Activated CD4-positive, alpha-beta T cell treated with anti-CD3 and anti-CD28 coated beads, Interleukin-2, amount 50 U/mL, for 4 hours (primary cell): ENCODE measurements at regions not wholly inside any gene's neighbourhood (a gene's known extent, or its start where the extent isn't known, plus 50 kb on each side); places are given as distances from the start of the nearest gene placed in this dataset.

Experiments
- DNase-seq, 2 experiments: peaks; one replicate each; pipeline ENCODE4 v3.0.0-alpha.2; 2020

DNA sequence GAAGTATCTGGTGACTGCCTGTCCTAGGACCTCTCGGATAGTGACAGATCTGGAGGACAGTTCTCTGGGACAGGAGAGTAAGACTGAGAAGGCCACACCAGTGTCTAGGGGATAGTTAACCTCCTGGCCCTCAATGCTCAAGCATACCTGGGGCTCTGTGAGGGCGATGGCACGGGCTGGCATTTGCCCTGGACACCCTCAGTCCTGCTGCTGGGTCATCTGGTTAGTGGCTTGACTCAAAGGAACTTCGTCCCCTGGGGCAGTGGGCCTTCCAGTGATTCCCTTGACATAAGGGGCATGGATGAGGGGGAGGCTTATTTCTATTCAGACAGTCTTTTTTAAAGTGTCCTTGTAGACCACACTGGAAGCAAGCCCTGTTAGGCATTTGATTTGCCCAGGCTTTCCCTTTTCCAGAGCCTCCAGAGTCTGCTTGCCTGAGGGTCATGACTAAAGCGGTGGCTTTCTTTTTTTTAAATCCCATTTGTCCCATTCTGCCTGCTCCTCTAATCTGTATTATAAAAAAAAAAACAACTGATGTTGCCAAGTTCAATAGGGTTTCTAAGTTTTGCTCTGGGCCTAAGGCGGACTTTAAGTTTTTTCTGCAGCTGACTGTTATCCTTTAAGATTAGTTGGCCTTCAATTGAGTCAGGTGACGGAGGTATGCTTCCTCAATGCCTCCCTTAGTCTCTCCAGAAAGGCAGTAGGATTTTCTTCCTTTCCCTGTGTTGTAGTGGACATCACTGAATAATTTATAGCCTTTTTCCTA is 2083.5 kb upstream of the C9orf72 start:
- no peak for DNase-seq

GRCh38 chr9:29657821-29658220 is 2084.5 kb upstream of the C9orf72 start:
- no peak for DNase-seq

DNA sequence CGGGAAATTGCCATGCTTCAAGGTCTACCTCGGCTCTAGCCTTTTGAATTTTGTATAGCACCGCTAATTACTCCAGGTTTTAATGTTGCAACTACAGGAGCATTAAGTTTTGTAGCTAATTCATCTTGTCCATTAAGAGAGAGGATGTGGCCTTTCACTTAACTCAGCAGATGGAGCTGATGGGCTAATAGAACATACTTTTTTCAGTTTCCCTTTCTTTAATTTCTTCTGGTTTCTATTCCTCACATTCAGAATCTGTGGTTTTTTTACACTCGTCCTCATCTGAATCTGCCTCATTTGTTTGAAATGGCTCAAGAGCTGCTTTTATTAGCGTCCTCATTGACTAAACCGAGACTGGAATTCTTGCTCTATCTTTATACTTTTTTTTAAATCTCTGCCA is 2085.7 kb upstream of the C9orf72 start:
- no peak for DNase-seq

DNA sequence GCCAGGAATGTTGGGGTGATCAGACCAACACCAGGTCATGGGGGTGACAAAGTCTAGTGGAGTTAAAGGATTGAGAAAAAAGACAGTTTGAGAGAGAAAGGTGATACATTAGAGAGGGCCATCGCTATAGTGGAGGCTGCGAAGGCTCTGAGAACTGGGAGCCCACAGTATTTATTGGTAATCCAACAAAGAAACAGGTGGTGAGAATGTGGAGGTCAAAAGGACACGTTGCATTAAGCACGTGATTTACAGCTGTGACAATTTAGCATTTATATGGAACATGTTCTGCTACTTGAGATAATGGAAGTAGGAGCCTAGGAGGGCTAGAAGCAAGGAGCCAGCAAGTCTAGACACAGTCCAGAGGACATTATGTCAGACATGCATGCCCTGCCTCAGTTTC is 2086.5 kb upstream of the C9orf72 start:
- DNase-seq, result no peak

- no peak for DNase-seq
These were observed 2095.5 kb upstream of the C9orf72 start for GRCh38 chr9:29668732-29669131.

- DNase-seq, result no peak
These were observed 2096.3 kb upstream of the C9orf72 start for GRCh38 chr9:29669613-29670012.

GRCh38 chr9:29685531-29685930 is 2112.2 kb upstream of the C9orf72 start:
- DNase-seq, result no peak

DNA sequence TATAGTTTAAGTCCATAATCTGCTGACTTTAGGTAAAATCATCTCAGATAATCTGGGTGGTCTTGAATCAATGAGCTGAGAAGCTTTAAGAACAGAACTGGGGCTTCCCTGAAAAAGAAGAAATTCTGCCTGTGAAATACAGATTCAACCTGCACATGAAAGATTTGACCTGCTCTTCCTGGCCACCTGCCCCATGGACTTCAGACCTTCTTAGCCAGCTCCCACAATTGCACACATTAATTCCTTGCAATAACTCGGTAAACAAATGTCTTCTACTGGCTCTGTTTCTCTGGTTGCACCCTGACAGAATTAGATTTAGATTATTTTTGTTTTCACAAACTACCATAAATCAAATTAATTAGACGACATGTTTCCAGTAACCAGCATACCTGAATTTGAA is 2117.9 kb upstream of the C9orf72 start:
- DNase-seq, result no peak

DNA sequence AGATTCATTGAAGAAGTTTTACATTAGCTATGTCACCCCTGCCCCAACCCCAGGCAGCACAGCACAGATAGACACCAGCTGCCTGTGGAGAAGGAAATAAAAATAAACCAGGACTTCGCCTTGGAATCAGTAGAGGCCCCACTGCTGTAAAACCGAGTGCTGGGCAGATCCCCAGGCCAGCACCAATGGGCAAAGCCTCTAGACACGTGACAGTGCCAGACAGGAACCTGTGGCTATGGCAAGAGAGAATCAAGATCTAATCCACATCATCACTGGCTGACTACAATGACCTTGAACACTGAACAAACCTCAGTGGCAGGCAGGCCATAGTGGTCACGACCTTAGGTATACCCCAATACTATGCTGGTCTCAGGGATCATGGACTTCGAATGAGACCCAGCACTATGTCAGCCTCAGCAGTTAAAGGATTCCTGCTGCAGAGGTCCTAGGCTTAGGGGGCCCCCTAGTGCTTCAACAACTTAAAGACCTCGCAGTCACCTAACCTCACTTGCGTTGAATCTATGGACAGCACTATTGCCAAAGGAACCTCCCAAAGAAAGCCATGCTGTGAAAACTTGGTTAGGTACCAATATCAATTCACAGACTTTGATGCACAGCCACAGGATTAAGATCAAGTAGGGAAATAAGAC is 2118.6 kb upstream of the C9orf72 start:
- DNase-seq, result no peak

DNA sequence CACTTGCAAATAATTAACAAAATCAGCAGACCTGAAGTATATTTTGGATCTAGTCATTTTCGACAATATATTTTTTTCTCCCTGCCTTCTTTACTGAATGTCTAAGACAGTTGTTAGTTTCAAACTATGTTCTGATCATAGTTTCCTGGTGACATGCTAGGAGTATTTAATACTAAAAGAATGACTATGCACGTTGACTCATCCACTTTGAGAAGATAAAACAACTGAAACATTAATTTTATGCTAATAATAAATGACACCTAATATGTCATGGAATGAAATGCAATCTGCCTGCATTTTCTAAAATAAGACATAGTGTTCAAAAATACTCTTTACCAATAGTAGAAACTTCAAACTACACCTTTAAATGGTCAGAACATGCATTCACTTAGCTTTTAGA is 2123.7 kb upstream of the C9orf72 start:
- DNase-seq, result no peak

DNA sequence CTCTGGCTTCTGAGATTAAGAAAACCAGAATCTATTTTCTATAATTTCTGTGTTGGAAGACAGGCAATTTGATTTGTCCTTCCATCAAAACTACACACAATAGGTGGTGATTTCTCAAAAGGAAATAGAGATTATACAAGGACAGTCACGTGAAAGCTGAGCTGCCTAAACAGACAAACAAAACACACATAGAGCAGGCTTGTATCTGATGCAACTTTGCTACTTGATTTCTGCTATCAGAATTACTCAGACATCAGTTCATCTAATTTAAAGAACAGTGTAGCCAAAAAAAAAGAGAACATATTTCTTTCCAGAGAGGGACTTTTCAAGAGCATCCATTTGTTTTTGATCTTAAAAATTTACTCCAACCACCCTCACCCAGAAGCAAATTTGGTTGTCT is 2128.3 kb upstream of the C9orf72 start:
- DNase-seq, result no peak

DNA sequence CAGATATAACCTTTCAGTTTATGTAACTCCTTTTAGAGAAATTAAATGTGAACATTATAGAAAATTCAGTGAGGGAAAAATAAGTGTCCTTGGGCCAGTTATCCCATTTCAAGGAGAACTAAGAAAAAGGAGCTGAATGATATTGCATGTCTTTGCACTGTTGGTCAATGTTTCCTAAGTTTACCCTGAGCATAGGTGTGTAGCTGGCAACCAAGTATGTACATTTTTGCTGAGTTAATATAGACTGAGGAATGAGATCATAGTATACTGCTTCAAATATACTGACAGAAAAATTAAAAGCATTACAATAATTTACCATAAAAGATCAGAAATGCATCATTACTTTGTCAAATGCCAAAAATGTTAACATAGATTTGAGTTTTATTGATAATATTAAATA is 2128.7 kb upstream of the C9orf72 start:
- no peak for DNase-seq

DNA sequence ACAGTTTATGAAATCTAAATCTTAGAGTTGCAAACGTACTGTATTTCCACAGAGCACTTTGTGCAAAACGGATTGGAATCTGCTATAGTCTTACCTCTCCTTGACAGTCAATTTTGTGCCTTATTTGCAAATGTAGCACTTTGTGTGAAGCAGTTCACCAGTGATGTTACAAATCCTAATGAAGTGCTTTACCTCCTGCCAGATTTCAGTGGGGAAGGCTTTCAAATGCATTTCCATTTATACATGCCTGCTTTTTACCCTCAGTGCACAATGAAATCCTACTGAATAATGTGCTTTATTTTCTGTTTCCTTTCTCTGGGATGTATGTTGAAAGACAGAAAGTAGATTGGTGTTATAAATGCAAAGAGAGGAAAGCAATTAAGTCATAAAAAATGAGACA is 2141.6 kb upstream of the C9orf72 start:
- DNase-seq, result no peak

GRCh38 chr9:29717631-29718030 is 2144.3 kb upstream of the C9orf72 start:
- no peak for DNase-seq

DNA sequence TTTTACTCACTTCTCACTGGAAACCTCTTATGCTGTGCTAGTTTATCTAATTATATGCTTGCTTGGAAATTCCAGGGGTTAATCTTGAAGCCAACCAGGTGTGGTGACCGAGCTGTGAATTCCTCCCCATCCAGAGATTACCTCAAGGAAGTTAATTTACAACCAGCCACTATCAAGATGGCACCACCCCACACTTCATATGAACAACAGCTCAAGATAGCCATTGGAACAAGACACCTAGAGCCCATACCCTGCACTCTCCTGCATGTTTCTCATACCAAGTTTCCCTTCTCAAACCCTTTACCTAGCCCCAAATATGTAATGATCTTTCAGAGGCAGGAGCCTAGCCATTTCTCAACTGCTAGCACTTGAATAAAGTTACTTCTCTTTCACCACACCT is 2156.9 kb upstream of the C9orf72 start:
- no peak for DNase-seq

DNA sequence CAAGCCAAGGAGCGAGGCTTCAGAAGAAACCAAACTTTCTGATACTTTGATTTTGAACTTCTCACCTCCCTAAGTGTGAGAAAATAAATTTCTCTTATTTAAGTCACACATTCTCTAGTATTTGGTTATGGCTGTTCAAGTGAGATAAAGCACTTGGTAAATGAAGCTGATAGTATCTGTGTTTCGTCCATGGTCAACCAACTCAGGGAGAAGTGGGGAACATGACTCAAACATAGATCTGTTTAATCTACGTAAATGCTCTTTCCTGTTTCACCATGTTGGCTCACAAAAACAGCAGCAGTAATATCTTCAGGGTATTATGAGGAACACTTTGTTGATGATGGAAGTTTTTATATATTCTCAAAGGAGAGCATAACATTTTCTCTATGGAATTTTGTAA is 2167.2 kb upstream of the C9orf72 start:
- no peak for DNase-seq

DNA sequence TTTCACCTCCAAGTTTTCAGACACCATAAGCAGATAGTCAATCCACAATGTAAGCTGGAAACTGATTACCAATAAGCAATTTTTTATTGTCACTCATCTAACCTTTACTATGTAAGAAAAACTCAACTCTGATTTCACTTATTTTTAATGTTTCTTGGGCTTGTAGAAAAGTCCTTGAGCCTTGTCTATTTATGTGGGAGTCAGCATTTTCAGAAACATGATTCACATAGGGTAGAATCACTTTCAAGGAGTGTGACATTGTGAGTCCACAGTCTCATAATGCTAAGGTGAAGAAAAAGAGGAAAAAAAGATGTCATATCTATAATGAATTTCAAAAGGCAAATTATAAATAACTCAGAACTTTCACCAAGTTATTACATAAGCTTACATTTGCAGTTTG is 2167.9 kb upstream of the C9orf72 start:
- DNase-seq, result no peak

- no peak for DNase-seq
These were observed 2176.8 kb upstream of the C9orf72 start for GRCh38 chr9:29750062-29750461.

GRCh38 chr9:29751226-29751625 is 2177.9 kb upstream of the C9orf72 start:
- DNase-seq, result no peak

DNA sequence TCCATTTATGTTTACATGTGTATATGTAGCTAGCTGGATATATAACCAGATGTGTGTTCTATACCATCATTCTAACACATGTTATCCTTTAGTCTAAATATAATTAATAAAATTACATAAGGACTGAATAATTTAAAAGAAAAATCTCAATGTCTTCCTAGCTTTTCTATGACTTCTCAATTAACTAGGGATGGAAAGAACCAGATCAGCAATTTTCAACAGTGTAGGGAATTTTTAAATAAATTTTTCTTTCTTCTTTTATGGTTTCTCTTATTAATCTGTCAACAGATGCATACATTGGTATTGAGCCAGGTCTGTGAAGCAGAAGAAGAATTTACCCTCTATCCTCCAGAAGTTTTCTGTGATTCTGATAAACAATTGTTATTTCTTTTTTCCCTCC is 2180.4 kb upstream of the C9orf72 start:
- no peak for DNase-seq

DNA sequence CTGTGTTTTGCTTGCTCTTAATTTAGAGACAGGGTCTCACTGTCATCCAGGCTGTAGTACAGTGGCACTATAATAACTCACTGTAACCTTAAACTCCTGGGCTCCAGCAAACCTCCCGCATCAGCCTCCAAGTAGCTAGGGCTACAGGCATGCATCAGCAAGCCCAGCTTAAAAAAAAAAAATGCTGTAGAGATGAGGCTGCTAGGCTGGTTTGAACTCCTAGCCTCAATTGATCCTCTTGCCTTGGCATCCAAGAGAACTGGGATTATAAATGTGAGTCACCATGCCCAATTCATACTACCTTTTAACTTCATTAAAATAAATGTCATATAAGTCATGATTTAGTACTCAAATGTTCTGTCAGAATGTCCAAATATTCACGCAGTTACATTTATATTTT is 2195.7 kb upstream of the C9orf72 start:
- DNase-seq, result no peak

DNA sequence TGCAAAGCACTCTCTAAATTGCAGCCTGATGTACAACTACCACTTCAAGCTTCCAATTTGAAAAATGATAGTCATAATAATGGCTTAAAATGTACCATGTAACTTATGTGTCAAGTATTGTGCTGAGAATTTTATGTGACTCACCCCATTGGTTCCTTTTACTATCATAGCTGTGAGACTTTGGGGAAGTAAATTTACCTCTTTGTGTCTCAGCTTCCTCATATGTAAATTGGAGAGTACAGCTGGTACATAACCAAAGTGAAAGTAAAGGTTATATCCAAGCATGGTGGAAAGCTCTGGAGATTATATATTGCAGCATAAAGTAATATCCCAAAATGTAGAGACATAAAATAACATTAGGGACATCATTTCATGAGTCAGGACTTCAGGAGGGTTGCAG is 2200.4 kb upstream of the C9orf72 start:
- no peak for DNase-seq

- no peak for DNase-seq
These were observed 2202.2 kb upstream of the C9orf72 start for GRCh38 chr9:29775491-29775890.

DNA sequence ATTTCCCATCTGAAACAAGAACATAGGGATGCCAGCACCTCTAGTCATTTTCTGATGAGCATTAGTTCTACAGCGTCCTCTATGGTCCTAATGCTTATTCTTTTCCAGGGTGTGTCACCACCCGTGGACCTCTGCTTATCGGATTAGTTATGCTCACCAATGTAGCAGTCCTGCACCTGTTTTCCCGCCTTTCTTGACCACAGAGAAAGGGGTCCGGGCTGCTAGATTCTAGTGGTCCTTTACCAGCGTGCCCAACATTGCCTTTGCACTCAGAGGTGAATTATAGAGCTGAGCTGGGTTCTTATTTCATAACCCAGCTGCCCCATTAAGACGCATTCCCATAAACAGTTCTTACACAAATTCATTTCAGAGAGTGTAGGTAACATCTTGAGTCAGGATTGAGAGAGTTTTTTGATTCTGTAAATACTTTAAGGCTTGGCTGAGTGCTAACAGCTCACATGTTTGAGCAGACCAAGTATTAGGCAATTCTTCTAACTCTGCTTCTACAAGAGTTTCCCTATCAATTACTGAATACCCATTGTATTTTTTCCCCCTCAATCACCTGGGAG is 2205.1 kb upstream of the C9orf72 start:
- no peak for DNase-seq

GRCh38 chr9:29793970-29794369 is 2220.7 kb upstream of the C9orf72 start:
- no peak for DNase-seq
